ENCODE measurements at regions not wholly inside any gene's neighbourhood (a gene's known extent, or its start where the extent isn't known, plus 50 kb on each side); places are given as distances from the start of the nearest gene placed in this dataset.

- TF ChIP-seq CTCF (IDR thresholded peaks at IDR 0.05) = no peak
- Histone ChIP-seq H3K9me3 (no peaks in the 10 kb centered on the region), H3K36me3 (no peaks in the 10 kb centered on the region), H3K4me1 (no peaks in the 10 kb centered on the region), H3K4me3 (no peak overlapping the region), H3K27ac (no peak overlapping the region), H3K27me3 (peaks cover 0 to 14% of the 10 kb centered on the region in 2 donors)
- no peak for ATAC-seq
- intact Hi-C loops (cut with DNase I) = no loop called here
- peak in 1 of 4 donors; percentile 1 for DNase-seq
These were observed 267.3 kb upstream of the SRRM4 start for GRCh38 chr12:118714051-118714460.

GRCh38 chr12:118714500-118714899 lies 266.8 kb upstream of the SRRM4 start:
- intact Hi-C loops (cut with DNase I) = no loop called here
- H3K9me3 ChIP-seq = no peaks in the 10 kb centered on the region
- DNase-seq = no peak
- no peak for ATAC-seq
- no peak overlapping the region for H3K27ac ChIP-seq
- no peaks in the 10 kb centered on the region for H3K36me3 ChIP-seq
- no peak overlapping the region for H3K4me3 ChIP-seq
- H3K4me1 ChIP-seq = no peaks in the 10 kb centered on the region
- TF ChIP-seq CTCF (IDR thresholded peaks at IDR 0.05) = no peak
- H3K27me3 ChIP-seq = peaks cover 0 to 14% of the 10 kb centered on the region in 2 donors

GRCh38 chr12:118715647-118716046 lies 265.7 kb upstream of the SRRM4 start:
- H3K27me3 ChIP-seq = peaks cover 0 to 14% of the 10 kb centered on the region in 2 donors
- TF ChIP-seq CTCF (IDR thresholded peaks at IDR 0.05) = no peak
- H3K4me1 ChIP-seq = no peaks in the 10 kb centered on the region
- no peak for ATAC-seq
- no peak overlapping the region for H3K4me3 ChIP-seq
- no peaks in the 10 kb centered on the region for H3K9me3 ChIP-seq
- no peaks in the 10 kb centered on the region for H3K36me3 ChIP-seq
- DNase-seq = no peak
- intact Hi-C loops (cut with DNase I) = no loop called here
- no peak overlapping the region for H3K27ac ChIP-seq

- no peaks in the 10 kb centered on the region for H3K9me3 ChIP-seq
- no peak overlapping the region for H3K4me3 ChIP-seq
- ATAC-seq = no peak
- no peaks in the 10 kb centered on the region for H3K4me1 ChIP-seq
- no peaks in the 10 kb centered on the region for H3K36me3 ChIP-seq
- DNase-seq = no peak
- H3K27ac ChIP-seq = no peak overlapping the region
- intact Hi-C loops (cut with DNase I) = no loop called here
- no peak for TF ChIP-seq CTCF (IDR thresholded peaks at IDR 0.05)
- no peaks in the 10 kb centered on the region for H3K27me3 ChIP-seq
These were observed 254.0 kb upstream of the SRRM4 start for GRCh38 chr12:118727196-118727978.

GRCh38 chr12:118727979-118728366 lies 253.4 kb upstream of the SRRM4 start:
- no peaks in the 10 kb centered on the region for H3K27me3 ChIP-seq
- no peak overlapping the region for H3K27ac ChIP-seq
- no peaks in the 10 kb centered on the region for H3K4me1 ChIP-seq
- ATAC-seq (no peak), DNase-seq (no peak)
- H3K9me3 ChIP-seq = no peaks in the 10 kb centered on the region
- no peaks in the 10 kb centered on the region for H3K36me3 ChIP-seq
- intact Hi-C loops (cut with DNase I) = no loop called here
- H3K4me3 ChIP-seq = no peak overlapping the region
- no peak for TF ChIP-seq CTCF (IDR thresholded peaks at IDR 0.05)

All from left lung (tissue), 4 donors.